LNCAP (cell line): ENCODE measurements at regions not wholly inside any gene's neighbourhood (a gene's known extent, or its start where the extent isn't known, plus 50 kb on each side); places are given as distances from the start of the nearest gene placed in this dataset.

Experiments used
- CTCF ChIP-seq: fragments of 450-650 bp; IDR thresholded peaks from 2 replicates; pipeline ENCODE4 v1.5.1; 2017; ENCODE audit warnings: mild to moderate bottlenecking

GRCh38 chr12:115455268-115455681 is 771.3 kb upstream of the TBX3 start:
- TF ChIP-seq CTCF, result no peak

GRCh38 chr12:115452751-115453281 is 768.8 kb upstream of the TBX3 start:
- TF ChIP-seq CTCF, result no peak

GRCh38 chr12:115451780-115452736 is 768.1 kb upstream of the TBX3 start:
- no peak for TF ChIP-seq CTCF

- no peak for TF ChIP-seq CTCF
Measured at GRCh38 chr12:115451151-115451779, 767.3 kb upstream of the TBX3 start.

GRCh38 chr12:115450710-115451109 is 766.7 kb upstream of the TBX3 start:
- no peak for TF ChIP-seq CTCF

- no peak for TF ChIP-seq CTCF
Measured at GRCh38 chr12:115450017-115450416, 766.0 kb upstream of the TBX3 start.

GRCh38 chr12:115449526-115449925 is 765.6 kb upstream of the TBX3 start:
- no peak for TF ChIP-seq CTCF
